ENCODE measurements at regions not wholly inside any gene's neighbourhood (a gene's known extent, or its start where the extent isn't known, plus 50 kb on each side); places are given as distances from the start of the nearest gene placed in this dataset.

- TF ChIP-seq, protein P1, sequence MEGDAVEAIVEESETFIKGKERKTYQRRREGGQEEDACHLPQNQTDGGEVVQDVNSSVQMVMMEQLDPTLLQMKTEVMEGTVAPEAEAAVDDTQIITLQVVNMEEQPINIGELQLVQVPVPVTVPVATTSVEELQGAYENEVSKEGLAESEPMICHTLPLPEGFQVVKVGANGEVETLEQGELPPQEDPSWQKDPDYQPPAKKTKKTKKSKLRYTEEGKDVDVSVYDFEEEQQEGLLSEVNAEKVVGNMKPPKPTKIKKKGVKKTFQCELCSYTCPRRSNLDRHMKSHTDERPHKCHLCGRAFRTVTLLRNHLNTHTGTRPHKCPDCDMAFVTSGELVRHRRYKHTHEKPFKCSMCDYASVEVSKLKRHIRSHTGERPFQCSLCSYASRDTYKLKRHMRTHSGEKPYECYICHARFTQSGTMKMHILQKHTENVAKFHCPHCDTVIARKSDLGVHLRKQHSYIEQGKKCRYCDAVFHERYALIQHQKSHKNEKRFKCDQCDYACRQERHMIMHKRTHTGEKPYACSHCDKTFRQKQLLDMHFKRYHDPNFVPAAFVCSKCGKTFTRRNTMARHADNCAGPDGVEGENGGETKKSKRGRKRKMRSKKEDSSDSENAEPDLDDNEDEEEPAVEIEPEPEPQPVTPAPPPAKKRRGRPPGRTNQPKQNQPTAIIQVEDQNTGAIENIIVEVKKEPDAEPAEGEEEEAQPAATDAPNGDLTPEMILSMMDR (IDR thresholded peaks at IDR 0.05; ENCODE audit: low read depth, low read length) = no peak
- no peak overlapping the region for H3K4me3 ChIP-seq (replicated peaks in 1 of 2; ENCODE audit: low read depth in 2 of 2, low read length in 2 of 2)
- peak in 1 of 2 donors; percentile 2 for DNase-seq (ENCODE audit: low read depth in 2 of 2)
Measured at GRCh38 chr3:182118066-182118465, 406.3 kb downstream of the SOX2 start.

DNA sequence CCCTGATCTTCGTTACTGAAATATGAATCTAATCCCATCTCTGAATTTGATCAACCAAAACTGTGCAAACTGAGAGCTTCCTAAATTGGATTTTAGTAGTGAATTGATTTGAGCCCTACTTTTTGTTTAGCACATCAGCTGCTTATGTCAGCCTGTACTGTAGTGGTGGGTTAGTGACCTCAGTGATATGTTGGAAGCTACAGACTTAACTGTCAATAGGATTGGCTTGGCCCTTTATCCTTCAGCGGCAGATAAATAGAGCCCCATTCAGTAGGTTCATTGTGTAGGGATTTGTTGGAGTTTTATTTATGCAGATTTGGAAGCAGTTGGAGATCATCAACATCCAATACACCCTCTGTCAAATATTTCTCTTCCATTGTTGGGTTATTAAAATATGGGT lies 409.7 kb downstream of the SOX2 start:
- no peak for DNase-seq (ENCODE audit: low read depth in 2 of 2)
- H3K4me3 ChIP-seq (replicated peaks in 1 of 2; ENCODE audit: low read depth in 2 of 2, low read length in 2 of 2) = no peak overlapping the region
- TF ChIP-seq, protein P1 (IDR thresholded peaks at IDR 0.05; ENCODE audit: low read depth, low read length) = no peak

GRCh38 chr3:182122779-182123178 lies 411.1 kb downstream of the SOX2 start:
- no peak for DNase-seq (ENCODE audit: low read depth in 2 of 2)
- H3K4me3 ChIP-seq (replicated peaks in 1 of 2; ENCODE audit: low read depth in 2 of 2, low read length in 2 of 2) = no peak overlapping the region
- TF ChIP-seq, protein P1 (IDR thresholded peaks at IDR 0.05; ENCODE audit: low read depth, low read length) = no peak

- no peak for DNase-seq (ENCODE audit: low read depth in 2 of 2)
- TF ChIP-seq, protein P1 (IDR thresholded peaks at IDR 0.05; ENCODE audit: low read depth, low read length) = no peak
- H3K4me3 ChIP-seq (replicated peaks in 1 of 2; ENCODE audit: low read depth in 2 of 2, low read length in 2 of 2) = no peak overlapping the region
Measured at GRCh38 chr3:182124187-182124586, 412.5 kb downstream of the SOX2 start.

GRCh38 chr3:182124716-182125115 lies 413.0 kb downstream of the SOX2 start:
- DNase-seq (ENCODE audit: low read depth in 2 of 2) = no peak
- TF ChIP-seq, protein P1 (IDR thresholded peaks at IDR 0.05; ENCODE audit: low read depth, low read length) = no peak
- no peak overlapping the region for H3K4me3 ChIP-seq (replicated peaks in 1 of 2; ENCODE audit: low read depth in 2 of 2, low read length in 2 of 2)

DNA sequence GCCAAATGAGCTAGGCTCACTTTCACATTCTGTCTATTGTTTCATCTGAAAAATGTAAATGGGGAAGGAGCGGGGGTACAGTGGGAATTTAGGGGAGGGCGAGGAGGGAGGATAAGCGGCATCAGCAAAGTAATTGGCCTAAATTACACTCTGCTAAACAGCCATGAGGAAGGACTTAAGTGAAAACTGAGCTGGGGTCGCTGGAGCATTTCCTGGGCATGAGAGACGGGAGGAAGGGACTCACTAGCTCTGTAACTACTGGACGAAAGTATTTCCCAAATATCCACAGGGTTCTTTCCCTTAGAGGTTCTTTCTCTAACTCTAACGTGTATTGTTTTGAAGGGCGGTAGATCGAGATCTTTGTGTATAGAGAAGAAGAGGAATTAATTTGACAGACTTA lies 418.0 kb downstream of the SOX2 start:
- DNase-seq (ENCODE audit: low read depth in 2 of 2) = no peak
- no peak overlapping the region for H3K4me3 ChIP-seq (replicated peaks in 1 of 2; ENCODE audit: low read depth in 2 of 2, low read length in 2 of 2)
- TF ChIP-seq, protein P1 (IDR thresholded peaks at IDR 0.05; ENCODE audit: low read depth, low read length) = no peak

DNA sequence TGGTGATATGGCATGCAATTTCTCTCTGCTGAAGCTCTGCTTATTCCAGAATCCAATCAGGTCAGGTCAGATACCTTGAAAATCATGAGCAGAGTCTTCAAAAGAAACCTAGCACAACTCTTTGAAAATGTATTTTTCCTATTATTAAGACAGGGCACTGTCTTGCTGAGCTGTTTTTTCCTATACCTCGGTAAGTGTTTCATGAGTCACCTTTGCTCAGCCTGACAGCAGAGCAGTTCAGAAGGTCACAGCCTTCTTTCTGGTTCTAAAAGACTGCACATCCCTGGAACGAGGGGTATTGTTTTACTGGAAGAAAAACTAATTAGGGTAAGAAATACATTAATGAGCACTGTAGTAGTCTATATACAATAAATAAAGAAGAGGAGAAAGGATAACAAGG lies 422.0 kb downstream of the SOX2 start:
- no peak for DNase-seq (ENCODE audit: low read depth in 2 of 2)
- TF ChIP-seq, protein P1 (IDR thresholded peaks at IDR 0.05; ENCODE audit: low read depth, low read length) = no peak
- no peak overlapping the region for H3K4me3 ChIP-seq (replicated peaks in 1 of 2; ENCODE audit: low read depth in 2 of 2, low read length in 2 of 2)

Measured in cardiac fibroblast (primary cell).